ENCODE measurements at regions not wholly inside any gene's neighbourhood (a gene's known extent, or its start where the extent isn't known, plus 50 kb on each side); places are given as distances from the start of the nearest gene placed in this dataset.

DNA sequence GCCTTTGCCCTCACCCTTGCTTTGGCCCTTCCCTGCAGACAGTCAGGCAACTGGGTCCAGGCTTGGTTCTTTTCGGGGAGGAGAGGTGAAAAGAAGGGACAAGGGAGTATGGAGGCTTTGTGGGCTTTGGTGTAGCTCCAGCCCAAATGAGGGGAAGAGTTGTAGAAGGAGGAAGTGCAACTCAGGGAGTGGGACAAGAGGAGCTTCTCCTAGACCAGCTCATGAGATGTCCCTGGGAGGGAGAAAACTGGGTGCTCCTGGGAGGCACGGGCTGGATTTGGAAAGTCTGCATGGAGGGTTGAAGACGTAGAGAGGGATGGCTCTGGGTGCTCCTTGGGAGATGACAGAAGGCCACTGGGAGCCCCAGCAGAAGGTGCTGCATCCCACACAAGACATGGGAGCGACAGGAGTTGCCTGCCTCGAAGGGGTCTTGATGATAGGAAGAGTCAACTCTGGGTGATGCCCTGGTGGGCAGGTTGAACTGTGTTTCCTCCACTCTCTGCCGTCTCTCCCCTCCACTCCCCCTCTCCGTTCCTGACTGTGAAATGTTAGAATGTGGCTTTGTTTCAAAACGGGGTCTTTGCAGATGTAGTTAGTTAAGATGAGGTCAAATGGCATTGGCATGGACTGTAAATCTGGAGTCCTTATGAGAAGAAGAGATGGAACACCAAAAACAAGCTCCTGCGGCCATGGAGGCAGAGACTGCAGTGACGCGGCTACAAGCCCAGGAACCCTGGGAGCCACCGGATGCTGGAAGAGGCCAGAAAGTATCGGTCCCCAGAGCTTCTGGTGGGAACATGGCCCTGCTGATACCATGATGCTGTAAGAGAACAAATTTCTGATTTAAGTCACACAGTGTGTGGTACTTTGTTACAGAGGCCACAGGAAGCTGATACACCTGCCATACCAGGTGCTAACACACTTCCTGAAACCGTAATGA lies 298.5 kb downstream of the GLRX3 start:
- no peak for DNase-seq

DNA sequence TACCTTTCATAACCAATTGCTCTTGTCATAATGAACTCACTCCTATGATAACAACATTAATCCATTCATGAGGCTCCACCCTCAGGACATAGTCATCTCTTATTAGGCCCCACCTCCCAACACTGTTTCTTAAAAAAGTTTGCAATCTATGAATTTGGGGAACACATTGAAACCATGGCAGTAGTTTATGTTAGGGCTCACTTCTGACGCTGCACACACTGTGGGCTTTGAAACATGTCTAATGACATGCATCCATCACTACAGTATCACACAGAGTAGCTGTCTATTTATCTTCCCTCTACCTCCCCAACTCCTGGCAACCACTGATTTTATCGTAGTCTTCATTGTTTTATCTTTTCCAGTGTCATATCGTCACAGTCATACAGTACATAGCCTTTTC lies 299.8 kb downstream of the GLRX3 start:
- no peak for DNase-seq

- no peak for DNase-seq
Measured at GRCh38 chr10:130438861-130439260, 302.7 kb downstream of the GLRX3 start.

GRCh38 chr10:130439766-130440165 lies 303.6 kb downstream of the GLRX3 start:
- no peak for DNase-seq

GRCh38 chr10:130440494-130440893 lies 304.3 kb downstream of the GLRX3 start:
- DNase-seq, result no peak

DNA sequence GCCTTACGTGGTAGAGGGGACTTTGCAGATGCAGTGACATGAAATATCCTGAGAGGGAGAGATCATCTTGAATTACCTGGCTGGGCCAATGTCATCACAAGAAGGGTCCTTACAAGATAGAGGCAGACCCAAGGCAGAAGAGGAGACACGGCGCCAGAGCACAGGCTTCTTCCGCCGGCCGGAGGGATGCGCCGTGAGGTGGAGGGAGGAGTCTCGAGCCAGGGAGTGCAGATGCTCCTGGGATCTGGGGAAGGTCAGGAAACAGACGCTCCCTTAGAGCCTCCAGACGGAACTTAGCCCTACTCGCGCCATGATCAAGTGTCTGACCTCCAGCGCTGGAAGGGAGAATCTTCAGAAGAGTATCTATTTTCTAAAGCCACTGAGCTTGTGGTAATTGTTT lies 304.8 kb downstream of the GLRX3 start:
- no peak for DNase-seq

- no peak for DNase-seq
Measured at GRCh38 chr10:130443066-130443465, 306.9 kb downstream of the GLRX3 start.

DNA sequence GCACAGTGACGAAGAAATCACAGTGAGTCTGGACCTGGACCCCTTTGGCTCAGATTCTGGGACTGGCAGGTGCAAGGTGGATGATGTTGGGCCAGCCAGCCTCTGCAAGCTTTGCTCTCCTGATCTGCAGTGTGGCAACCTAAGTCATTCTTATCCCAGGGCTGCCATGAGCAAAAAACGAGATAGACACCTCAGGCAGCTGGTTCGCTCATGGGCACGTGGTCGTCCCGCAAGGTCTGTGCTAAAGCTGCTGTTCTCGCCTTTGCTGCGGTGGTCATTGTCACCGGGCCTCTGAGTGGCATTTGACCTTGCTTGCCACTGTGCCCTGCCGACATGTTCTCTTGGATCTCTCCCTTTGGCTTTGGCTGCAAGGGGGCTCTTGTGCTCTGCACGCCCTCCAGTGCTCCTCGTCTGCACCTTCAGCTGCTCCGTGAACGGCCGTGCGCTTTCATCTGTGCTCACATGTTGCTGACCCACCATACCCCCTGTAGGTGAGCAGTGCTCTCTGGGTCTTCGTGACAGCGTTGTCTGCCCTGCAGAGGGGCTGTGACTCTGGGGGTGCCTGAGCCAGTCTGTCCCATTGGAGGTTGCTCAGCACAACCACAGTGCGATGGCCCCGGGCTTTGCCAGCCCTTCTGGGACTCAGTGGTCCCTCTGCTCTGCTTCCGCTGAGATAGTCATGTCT lies 317.0 kb downstream of the GLRX3 start:
- DNase-seq, result no peak

GRCh38 chr10:130453721-130454542 lies 317.7 kb downstream of the GLRX3 start:
- no peak for DNase-seq

- no peak for DNase-seq
Measured at GRCh38 chr10:130454543-130455000, 318.4 kb downstream of the GLRX3 start.

- DNase-seq, result no peak
Measured at GRCh38 chr10:130455111-130455695, 319.0 kb downstream of the GLRX3 start.

DNA sequence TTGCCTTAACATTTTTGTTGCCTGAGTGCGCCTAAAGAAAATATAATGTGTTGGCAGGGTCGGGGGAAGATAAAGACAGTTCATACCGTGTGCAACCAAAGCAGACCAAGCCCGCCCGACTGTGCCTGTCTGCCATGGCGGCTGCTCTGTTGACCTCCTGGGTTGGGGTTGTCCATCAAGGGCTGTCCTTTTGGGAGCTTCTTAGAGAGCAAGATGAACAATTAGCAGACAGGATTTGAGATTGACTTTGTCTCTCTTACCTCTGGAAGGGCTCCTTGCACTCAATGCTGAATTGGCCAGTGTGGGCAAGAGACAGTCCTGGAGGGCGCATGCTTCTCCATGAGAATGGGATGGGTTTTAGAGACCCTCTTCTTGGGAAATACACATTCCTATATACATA lies 319.6 kb downstream of the GLRX3 start:
- no peak for DNase-seq

DNA sequence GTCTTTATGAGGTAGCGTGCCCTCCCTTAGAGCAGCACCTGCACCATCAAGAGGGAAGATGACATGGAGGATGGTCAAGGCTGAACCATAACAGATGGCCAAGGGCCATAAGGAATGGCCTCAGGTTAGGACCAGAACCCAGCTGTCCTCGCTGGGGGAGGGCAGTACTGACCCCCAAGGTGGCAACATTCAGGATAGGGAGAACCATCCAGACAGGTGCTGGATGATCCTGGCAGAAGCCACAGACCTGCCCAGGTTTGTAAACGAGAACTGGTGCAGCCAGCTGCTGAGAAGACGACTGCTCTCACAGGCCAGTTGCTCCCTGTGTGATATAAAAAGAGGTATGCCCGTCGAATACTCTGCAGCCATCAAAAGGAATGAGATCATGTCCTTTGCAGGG lies 320.4 kb downstream of the GLRX3 start:
- no peak for DNase-seq

DNA sequence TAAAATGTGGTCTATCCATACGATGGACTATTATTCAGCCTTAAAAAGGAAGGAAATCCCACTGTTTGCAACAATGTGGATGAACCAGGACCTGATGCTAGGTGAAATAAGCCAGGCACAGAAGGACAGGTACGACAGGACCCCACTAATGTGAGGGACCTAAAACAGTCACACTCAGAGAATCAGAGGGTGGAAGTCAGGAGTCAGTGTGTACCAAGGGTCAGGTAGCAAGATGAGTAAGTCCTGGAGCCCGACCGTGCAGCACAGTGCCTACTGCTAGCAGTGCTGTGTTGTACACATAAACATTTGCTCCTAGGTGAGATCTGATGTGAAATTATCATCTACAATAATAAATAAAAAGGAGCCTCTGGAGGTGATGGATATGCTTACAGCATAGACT lies 322.3 kb downstream of the GLRX3 start:
- DNase-seq, result no peak

DNA sequence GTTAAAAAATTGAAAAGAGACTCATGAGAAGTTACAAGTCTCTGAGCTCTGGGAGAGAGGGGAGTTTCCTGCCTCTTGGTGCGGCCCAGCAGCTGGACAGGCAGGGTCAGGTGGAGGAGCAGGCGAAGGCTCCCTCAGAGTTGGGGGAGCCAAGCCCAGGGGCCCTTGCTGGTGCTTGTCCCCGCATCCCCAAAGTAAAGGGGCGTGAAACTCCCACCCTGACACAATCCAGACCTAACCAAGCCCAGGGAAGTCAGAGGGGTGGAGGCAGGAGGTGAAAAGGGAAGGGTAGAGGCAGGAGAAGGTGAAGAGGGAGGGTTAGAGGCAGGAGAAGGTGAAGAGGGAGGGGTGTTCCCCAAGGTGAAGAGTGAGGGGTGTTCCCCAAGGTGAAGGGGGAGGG lies 322.8 kb downstream of the GLRX3 start:
- DNase-seq, result no peak

DNA sequence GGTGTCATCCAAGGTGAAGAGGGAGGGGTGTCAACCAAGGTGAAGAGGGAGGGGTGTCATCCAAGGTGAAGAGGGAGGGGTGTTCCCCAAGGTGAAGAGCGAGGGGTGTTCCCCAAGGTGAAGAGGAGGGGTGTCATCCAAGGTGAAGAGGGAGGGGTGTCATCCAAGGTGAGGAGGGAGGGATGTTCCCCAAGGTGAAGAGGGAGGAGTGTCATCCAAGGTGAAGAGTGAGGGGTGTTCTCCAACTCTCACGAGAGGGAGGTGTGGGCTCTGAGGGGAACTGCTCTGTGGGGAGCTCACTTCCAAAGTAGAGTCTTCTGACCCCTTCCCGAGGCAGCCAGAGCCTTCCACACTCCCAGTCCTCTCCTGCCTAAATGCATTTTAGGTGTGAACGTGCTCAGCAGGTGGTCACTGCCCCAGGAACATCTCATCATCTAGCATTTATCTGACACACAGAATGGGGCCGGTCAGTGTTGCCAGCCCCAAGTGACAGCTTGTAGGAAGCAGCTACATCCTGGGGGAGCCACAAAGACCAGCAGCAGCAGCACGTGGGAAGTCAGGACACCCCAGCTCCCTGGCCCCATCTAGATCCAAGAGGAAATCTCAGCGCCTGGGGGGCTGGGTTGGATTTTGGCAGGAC lies 323.8 kb downstream of the GLRX3 start:
- no peak for DNase-seq

- no peak for DNase-seq
Measured at GRCh38 chr10:130461631-130462030, 325.4 kb downstream of the GLRX3 start.

DNA sequence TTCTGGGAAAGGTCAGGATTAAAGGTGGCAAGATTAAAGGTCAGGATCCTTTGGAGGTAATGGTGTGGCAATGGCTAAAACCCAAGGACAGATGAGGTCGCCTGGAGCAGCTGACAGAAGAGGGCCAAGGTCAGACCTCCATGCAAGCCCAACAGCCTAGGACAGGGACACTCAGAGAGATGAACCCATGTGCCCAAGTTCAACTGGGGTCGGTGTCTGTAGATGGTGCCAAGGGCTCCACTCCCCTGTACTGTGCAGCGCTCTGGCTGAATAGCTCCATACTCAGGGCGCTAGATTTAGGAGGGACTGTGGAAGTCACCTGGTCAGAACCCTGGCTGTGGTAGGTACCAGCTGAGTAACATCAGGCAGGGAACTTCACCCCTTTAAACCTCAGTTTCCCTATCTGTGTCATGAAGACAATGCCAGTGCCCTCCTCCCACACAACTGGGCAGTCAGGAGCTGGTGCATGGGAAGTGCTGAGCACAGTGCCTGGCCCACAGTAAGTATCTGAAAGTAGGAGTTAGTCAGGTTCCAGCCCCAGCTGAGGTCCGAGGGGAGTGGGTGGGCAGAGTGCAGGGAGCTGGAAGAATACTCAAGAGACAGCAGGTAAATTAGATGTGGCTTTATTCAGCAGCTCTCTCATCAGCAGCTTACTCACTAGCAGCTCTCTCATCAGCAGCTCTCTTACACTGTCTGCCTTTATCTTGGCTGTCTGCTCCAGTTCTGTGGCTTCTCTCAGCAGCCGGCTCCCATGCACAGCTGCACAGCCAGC lies 327.1 kb downstream of the GLRX3 start:
- DNase-seq, result no peak

- no peak for DNase-seq
Measured at GRCh38 chr10:130463876-130464364, 327.7 kb downstream of the GLRX3 start.

DNA sequence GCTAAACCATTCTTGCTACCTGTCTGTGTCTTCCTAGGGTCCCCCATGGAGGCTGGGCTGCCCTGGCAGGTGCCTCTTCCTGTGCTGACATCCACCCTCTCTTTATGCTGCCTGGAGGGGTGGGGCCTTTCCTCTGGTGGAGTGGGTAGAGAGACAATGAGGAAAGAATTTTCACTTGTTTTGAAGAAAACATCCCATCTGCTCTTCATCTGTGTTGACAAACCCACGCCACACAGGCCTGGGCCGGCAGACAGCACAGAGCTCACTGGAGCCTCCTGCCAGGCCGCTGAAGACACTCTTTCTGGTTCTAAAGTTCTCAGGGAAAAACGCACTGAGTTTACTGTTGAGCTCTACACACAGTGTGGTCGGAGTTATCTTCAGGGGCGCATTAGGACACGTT lies 328.2 kb downstream of the GLRX3 start:
- no peak for DNase-seq

- DNase-seq, result no peak
Measured at GRCh38 chr10:130466271-130466997, 330.2 kb downstream of the GLRX3 start.
